Kidney (tissue), 13 donors: ENCODE measurements at regions not wholly inside any gene's neighbourhood (a gene's known extent, or its start where the extent isn't known, plus 50 kb on each side); places are given as distances from the start of the nearest gene placed in this dataset.
A peak's percentile ranks its signal among the peaks of the same experiment; 100 is the strongest.

Experiments used
- DNase-seq, 5 donors: peaks; one replicate each; pipeline ENCODE4 v3.0.0-alpha.2; 2013 to 2020
- FAIRE-seq: peaks from 2 replicates; lab custom pipeline; 2012; peaks lifted over from hg19 to GRCh38; lab: Jason Lieb, UNC
- H3K27ac ChIP-seq, 2 donors: one replicate each; pipeline ENCODE4 v1.7.0; 2013; ENCODE audit warnings: low read depth in 2 of 2, low read length in 2 of 2, inconsistent platforms in 1 of 2
- H3K27me3 ChIP-seq: one replicate; pipeline ENCODE4 v1.7.1; 2013; ENCODE audit warnings: low read length, inconsistent platforms; ENCODE audit not compliant: control insufficient read depth, insufficient read depth
- H3K36me3 ChIP-seq, 3 donors: one replicate each; pipeline versions ENCODE4 v1.7.0 to v1.7.1; 2013; ENCODE audit warnings: low read length in 3 of 3, control low read depth in 1 of 3, inconsistent platforms in 1 of 3; ENCODE audit not compliant: insufficient read depth in 3 of 3, control insufficient read depth in 2 of 3
- H3K4me1 ChIP-seq, 3 donors: one replicate each; pipeline versions ENCODE4 v1.7.0 to v1.7.1; 2013; ENCODE audit warnings: low read length in 3 of 3, inconsistent platforms in 1 of 3, low read depth in 1 of 3; ENCODE audit not compliant: control insufficient read depth in 2 of 3, insufficient read depth in 2 of 3
- H3K4me3 ChIP-seq, 3 donors: one replicate each; pipeline versions ENCODE4 v1.7.0 to v1.8.1; 2013; ENCODE audit warnings: low read length in 3 of 3, control low read depth in 1 of 3, inconsistent platforms in 1 of 3
- H3K9ac ChIP-seq, 3 donors: one replicate each; pipeline versions ENCODE4 v1.7.0 to v1.7.1; 2013; ENCODE audit warnings: low read length in 3 of 3, control low read depth in 1 of 3, inconsistent platforms in 1 of 3
- H3K9me3 ChIP-seq, 3 donors: one replicate each; pipeline versions ENCODE4 v1.7.0 to v1.7.1; 2013; ENCODE audit warnings: low read length in 3 of 3, control low read depth in 1 of 3, inconsistent platforms in 1 of 3; ENCODE audit not compliant: control insufficient read depth in 2 of 3, insufficient read depth in 1 of 3
- CTCF ChIP-seq: IDR thresholded peaks from 3 replicates; pipeline ENCODE4 v1.5.1; 2012; ENCODE audit warnings: mild to moderate bottlenecking, moderate library complexity, borderline replicate concordance; ENCODE audit not compliant: insufficient read depth; ENCODE audit errors: extremely low read depth
- intact Hi-C: fragments of 100-400 bp; cut with DNase I; formaldehyde crosslinking; loops from one replicate; pipeline ENCODE4 v1.11.1; 2022
- donor health status: control.
- donor health status: control.
- donor health status: control.
- donor health status: control.
- donor health status: control.
- donor health status: DM: yes; HTN: yes; CAD: no.
- donor health status: Normal renal cell carcinoma (clear cell type).

- Histone ChIP-seq H3K4me1 (no peaks in the 10 kb centered on the region), H3K9ac (no peak overlapping the region), H3K4me3 (no peak overlapping the region), H3K36me3 (no peaks in the 10 kb centered on the region), H3K27ac (no peak overlapping the region), H3K9me3 (no peaks in the 10 kb centered on the region), H3K27me3 (no peaks in the 10 kb centered on the region)
- intact Hi-C loops = no loop called here
- DNase-seq (no peak), FAIRE-seq (no peak)
- TF ChIP-seq CTCF = no peak
These were observed 91.8 kb upstream of the MVB12B start for GRCh38 chr9:126234681-126235335.

- Histone ChIP-seq H3K4me3 (no peak overlapping the region), H3K27ac (no peak overlapping the region), H3K9me3 (no peaks in the 10 kb centered on the region), H3K4me1 (no peaks in the 10 kb centered on the region), H3K9ac (no peak overlapping the region), H3K36me3 (no peaks in the 10 kb centered on the region), H3K27me3 (no peaks in the 10 kb centered on the region)
- peak in 3 of 5 donors; percentile 43 to 47 (median 45) for DNase-seq
- no peak for FAIRE-seq
- TF ChIP-seq CTCF = no peak
- intact Hi-C loops = no loop called here
These were observed 91.0 kb upstream of the MVB12B start for GRCh38 chr9:126235336-126236243.

GRCh38 chr9:126236273-126236672 is 90.4 kb upstream of the MVB12B start:
- intact Hi-C loops = no loop called here
- no peaks in the 10 kb centered on the region for H3K36me3 ChIP-seq
- H3K27me3 ChIP-seq = no peaks in the 10 kb centered on the region
- no peaks in the 10 kb centered on the region for H3K9me3 ChIP-seq
- no peaks in the 10 kb centered on the region for H3K4me1 ChIP-seq
- H3K4me3 ChIP-seq = no peak overlapping the region
- no peak overlapping the region for H3K27ac ChIP-seq
- TF ChIP-seq CTCF = no peak
- DNase-seq (no peak), FAIRE-seq (no peak)
- no peak overlapping the region for H3K9ac ChIP-seq
